ENCODE measurements at regions not wholly inside any gene's neighbourhood (a gene's known extent, or its start where the extent isn't known, plus 50 kb on each side); places are given as distances from the start of the nearest gene placed in this dataset.

DNA sequence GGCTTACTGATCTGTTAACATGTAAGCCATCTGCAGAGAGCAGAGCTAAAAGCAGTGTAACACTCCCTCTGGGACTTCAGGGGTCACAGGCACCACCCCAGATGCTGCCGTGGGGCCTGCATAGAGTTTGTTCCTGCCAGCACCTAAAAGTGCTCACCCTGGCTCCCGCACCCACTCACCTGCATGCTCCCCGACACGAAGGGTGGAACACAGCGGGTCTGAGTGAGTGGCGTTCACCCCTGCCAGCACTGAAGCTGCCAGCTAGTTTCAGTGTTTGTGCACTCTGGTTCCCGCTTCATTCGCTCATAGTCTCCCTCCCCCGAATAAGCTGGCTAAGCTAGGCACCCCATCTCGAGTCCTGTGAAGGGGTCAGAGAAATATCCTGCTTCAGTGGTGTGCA lies 1681.0 kb downstream of the NCAM2 start:
- intact Hi-C loops (cut with DNase I; ENCODE audit: low total_unique reads), result no loop called here
- H3K36me3 ChIP-seq, result no peaks in the 10 kb centered on the region
- no peak overlapping the region for H3K4me3 ChIP-seq
- no peaks in the 10 kb centered on the region for H3K4me1 ChIP-seq
- H3K27me3 ChIP-seq, result no peaks in the 10 kb centered on the region
- H3K27ac ChIP-seq, result no peak overlapping the region
- H3K9me3 ChIP-seq, result no peaks in the 10 kb centered on the region
- TF ChIP-seq, protein P1, sequence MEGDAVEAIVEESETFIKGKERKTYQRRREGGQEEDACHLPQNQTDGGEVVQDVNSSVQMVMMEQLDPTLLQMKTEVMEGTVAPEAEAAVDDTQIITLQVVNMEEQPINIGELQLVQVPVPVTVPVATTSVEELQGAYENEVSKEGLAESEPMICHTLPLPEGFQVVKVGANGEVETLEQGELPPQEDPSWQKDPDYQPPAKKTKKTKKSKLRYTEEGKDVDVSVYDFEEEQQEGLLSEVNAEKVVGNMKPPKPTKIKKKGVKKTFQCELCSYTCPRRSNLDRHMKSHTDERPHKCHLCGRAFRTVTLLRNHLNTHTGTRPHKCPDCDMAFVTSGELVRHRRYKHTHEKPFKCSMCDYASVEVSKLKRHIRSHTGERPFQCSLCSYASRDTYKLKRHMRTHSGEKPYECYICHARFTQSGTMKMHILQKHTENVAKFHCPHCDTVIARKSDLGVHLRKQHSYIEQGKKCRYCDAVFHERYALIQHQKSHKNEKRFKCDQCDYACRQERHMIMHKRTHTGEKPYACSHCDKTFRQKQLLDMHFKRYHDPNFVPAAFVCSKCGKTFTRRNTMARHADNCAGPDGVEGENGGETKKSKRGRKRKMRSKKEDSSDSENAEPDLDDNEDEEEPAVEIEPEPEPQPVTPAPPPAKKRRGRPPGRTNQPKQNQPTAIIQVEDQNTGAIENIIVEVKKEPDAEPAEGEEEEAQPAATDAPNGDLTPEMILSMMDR (IDR thresholded peaks at IDR 0.05), result no peak
- TF ChIP-seq POLR2A (IDR thresholded peaks at IDR 0.05), result no peak
- DNase-seq, result no peak

DNA sequence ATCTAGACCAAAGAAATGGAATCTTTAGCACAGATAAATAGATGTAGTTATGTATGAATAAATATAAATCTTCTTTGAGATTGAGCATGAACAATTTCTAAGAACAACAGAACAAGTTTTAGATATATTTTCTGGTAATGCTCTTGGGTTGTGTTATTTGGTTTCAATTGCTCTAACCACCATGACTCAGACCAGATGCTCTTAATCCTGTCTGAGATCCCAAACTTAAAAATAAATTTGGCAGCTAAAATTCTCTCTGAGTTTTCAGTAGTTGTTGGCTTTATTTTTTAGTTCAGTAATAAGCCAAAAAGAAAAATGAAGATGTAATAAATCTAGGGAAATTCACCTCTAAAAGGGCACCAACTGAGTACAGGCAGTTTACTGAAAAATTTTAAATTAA lies 1693.4 kb downstream of the NCAM2 start:
- TF ChIP-seq, protein P1 (IDR thresholded peaks at IDR 0.05), result no peak
- TF ChIP-seq POLR2A (IDR thresholded peaks at IDR 0.05), result no peak
- Histone ChIP-seq H3K27ac (no peak overlapping the region), H3K27me3 (no peaks in the 10 kb centered on the region), H3K36me3 (no peaks in the 10 kb centered on the region), H3K4me3 (no peak overlapping the region), H3K4me1 (no peaks in the 10 kb centered on the region), H3K9me3 (no peaks in the 10 kb centered on the region)
- no peak for DNase-seq
- intact Hi-C loops (cut with DNase I; ENCODE audit: low total_unique reads), result no loop called here

DNA sequence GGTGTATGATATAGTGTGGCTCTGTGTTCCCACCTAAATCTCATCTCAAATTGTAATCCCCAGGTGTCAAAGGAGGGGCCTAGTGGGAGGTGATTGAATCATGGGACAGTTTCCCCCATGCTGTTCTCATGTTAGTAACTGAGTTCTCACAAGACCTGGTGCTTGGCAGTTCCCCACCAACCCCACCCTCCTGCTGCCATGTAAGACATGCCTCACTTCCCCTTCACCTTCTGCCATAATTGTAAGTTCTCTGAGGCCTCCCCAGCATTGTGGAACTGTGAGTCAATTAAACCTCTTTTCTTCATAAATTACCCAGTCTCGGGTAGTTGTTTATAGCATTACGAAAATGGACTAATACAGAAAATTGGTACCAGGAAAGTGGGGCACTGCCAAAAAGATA lies 1705.3 kb downstream of the NCAM2 start:
- Histone ChIP-seq H3K4me1 (no peaks in the 10 kb centered on the region), H3K27me3 (no peaks in the 10 kb centered on the region), H3K9me3 (no peaks in the 10 kb centered on the region), H3K36me3 (peaks cover 0 to 3% of the 10 kb centered on the region in 2 donors), H3K27ac (no peak overlapping the region), H3K4me3 (no peak overlapping the region)
- no peak for DNase-seq
- no peak for TF ChIP-seq POLR2A (IDR thresholded peaks at IDR 0.05)
- TF ChIP-seq, protein P1 (IDR thresholded peaks at IDR 0.05), result no peak
- intact Hi-C loops (cut with DNase I; ENCODE audit: low total_unique reads), result no loop called here

DNA sequence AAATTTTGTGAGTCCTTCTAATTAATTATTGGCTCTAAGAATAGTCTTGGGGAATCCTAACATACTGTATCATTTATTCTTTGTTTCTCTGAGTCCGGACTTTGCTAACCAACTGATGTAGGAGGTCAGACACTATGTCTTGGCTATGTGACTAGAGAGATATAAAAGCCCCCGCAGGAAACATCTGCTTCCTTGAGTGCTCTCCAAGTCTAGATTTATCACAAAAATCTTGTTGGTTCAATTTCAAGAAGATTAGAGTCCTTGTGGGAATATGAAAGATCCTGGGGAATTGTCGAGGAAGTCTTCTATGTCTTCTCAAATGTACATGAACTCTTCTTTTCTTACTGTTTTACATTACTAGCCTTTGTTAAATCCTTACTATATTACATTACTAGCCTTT lies 1712.5 kb downstream of the NCAM2 start:
- H3K27me3 ChIP-seq, result no peaks in the 10 kb centered on the region
- no peaks in the 10 kb centered on the region for H3K9me3 ChIP-seq
- H3K4me3 ChIP-seq, result no peak overlapping the region
- intact Hi-C loops (cut with DNase I; ENCODE audit: low total_unique reads), result no loop called here
- H3K27ac ChIP-seq, result no peak overlapping the region
- H3K4me1 ChIP-seq, result no peaks in the 10 kb centered on the region
- H3K36me3 ChIP-seq, result no peaks in the 10 kb centered on the region
- TF ChIP-seq, protein P1 (IDR thresholded peaks at IDR 0.05), result no peak
- no peak for DNase-seq

DNA sequence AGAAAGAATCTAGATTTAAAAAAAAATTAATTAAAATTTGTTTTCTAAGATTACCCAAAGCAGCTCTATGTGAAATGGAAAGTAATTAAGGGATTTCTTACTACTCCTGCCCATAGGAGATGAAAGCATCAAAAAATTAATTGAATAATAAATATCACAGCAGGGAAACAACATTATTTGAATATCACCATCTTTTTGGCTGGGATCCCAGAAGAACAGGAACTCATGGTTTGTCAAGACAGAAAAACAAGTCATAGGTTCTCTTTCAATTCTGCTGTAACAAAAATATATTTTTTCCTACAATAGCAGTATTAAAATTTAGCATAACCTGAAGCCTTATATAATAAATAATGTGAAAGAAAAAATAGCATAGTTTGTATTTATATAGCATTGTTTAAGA lies 1713.4 kb downstream of the NCAM2 start:
- DNase-seq, result no peak
- no peak for TF ChIP-seq POLR2A (IDR thresholded peaks at IDR 0.05)
- TF ChIP-seq, protein P1 (IDR thresholded peaks at IDR 0.05), result no peak
- Histone ChIP-seq H3K27ac (no peak overlapping the region), H3K4me3 (no peak overlapping the region), H3K27me3 (no peaks in the 10 kb centered on the region), H3K9me3 (no peaks in the 10 kb centered on the region), H3K36me3 (no peaks in the 10 kb centered on the region), H3K4me1 (no peaks in the 10 kb centered on the region)
- intact Hi-C loops (cut with DNase I; ENCODE audit: low total_unique reads), result no loop called here

Measured in uterus (tissue), 3 donors.